ENCODE measurements at regions not wholly inside any gene's neighbourhood (a gene's known extent, or its start where the extent isn't known, plus 50 kb on each side); places are given as distances from the start of the nearest gene placed in this dataset.
"Not testable (repeated sequence)": the region's sequence is repeated elsewhere in the genome, so short reads cannot be mapped to it uniquely, and the experiment has no call there.

DNA sequence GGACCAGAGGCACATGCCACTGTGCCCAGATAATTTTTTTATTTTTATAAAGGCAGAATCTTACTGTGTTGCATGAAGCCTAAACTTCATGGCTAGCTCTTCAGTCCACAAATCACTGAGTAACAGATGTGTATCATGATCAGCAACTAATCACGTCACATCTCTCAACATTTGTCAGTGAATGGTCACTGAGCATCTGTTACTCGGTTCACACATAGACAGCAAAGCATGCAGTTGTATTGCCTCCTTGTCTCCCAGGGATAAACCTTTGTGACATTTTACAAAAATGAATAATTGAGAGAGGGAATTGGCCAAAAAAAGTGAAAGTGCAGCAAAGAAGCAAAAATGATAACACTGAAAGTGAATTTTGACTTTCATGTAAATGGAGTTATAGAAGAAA lies 85.9 kb upstream of the BTG1 start:
- H3K4me1 ChIP-seq (ENCODE audit: insufficient read depth, low read length); H3K27ac ChIP-seq (ENCODE audit: low read depth, low read length); DNase-seq; H3K27ac Mint-ChIP-seq; H3K36me3 Mint-ChIP-seq; H3K27me3 Mint-ChIP-seq; H3K27me3 ChIP-seq (ENCODE audit: insufficient read depth, low read length); H3K9me3 ChIP-seq (ENCODE audit: control insufficient read depth in 1 of 2, low read length in 2 of 2); H3K4me3 Mint-ChIP-seq; H3K9me3 Mint-ChIP-seq; intact Hi-C loops (cut with micrococcal nuclease); H3K4me3 ChIP-seq (ENCODE audit: low read length in 2 of 2); H3K36me3 ChIP-seq (ENCODE audit: insufficient read depth, low read length): not testable (repeated sequence)
- ChIA-PET CTCF (ENCODE audit: partially characterized antibody) (interaction anchor here (1.1 to 1.2 kb wide), 2 partner anchors 14 kb away, joined by 3 read pairs; no protein-coding TSS in a partner anchor), POLR2A (ENCODE audit: partially characterized antibody) (interaction anchor here (0.8 to 1.1 kb wide), 2 partner anchors 11 to 86 kb away, joined by 3 to 4 read pairs; partner anchors contain the start of gene BTG1)
- H3K4me1 Mint-ChIP-seq, result peaks cover 7 to 11% (median 7%) of the 10 kb centered on the region in 4 donors

DNA sequence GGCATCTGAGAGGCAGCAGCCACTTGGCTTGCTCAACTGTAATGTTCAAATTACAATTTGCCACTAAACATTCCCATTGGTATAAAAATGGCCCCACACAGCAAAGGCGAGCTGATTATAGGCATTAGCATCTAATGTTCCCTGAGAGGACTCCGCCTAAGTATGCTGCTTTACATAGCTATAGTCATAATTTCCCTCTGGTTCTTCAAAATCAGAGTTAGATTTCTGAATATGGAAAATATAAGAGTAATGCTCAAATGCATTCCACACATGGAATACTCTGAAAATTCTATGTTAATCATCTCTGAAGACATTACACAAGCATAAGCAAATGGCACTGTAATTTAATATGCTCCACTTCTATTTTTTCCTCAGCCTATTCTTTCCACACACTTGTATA lies 83.7 kb upstream of the BTG1 start:
- POLR2A ChIA-PET (ENCODE audit: partially characterized antibody), result no interaction called here
- no peaks in the 10 kb centered on the region for H3K36me3 Mint-ChIP-seq

DNA sequence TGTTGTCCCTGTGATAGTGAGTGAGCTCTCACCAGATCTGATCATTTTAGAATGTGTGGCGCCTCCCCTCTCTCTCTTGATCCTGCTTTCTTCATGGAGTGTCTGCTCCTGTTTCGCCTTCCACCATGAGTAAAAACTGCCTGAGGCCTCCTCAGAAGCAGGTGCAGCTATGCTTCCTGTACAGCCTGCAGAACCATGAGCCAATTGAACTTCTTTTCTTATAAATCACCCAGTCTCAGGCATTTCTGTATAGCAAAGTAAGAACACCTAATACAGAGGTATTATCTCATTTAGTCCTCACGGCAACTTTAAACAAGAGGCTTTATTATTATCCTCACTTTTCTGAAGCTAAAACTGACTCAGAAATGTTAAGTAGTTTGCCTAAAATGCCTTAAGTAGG lies 81.3 kb upstream of the BTG1 start:
- no peaks in the 10 kb centered on the region for H3K27me3 Mint-ChIP-seq
- ChIA-PET POLR2A (ENCODE audit: partially characterized antibody) (interaction anchor here (1.3 kb wide), 1 partner anchor 82 kb away, joined by 3 read pairs; the partner anchor contains the start of gene BTG1), CTCF (ENCODE audit: partially characterized antibody) (interaction anchor here (1.4 kb wide), 1 partner anchor 19 kb away, joined by 4 read pairs; no protein-coding TSS in a partner anchor)
- no peak overlapping the region for H3K27ac Mint-ChIP-seq
- H3K4me3 Mint-ChIP-seq, result no peak overlapping the region
- no peak overlapping the region for H3K4me3 ChIP-seq (ENCODE audit: low read length in 2 of 2)
- no peaks in the 10 kb centered on the region for H3K27me3 ChIP-seq (ENCODE audit: insufficient read depth, low read length)
- H3K4me1 Mint-ChIP-seq, result peaks cover 0 to 3% (median 0%) of the 10 kb centered on the region in 4 donors
- H3K9me3 Mint-ChIP-seq, result no peaks in the 10 kb centered on the region
- no peaks in the 10 kb centered on the region for H3K36me3 ChIP-seq (ENCODE audit: insufficient read depth, low read length)
- no peak for DNase-seq
- no peak overlapping the region for H3K27ac ChIP-seq (ENCODE audit: low read depth, low read length)
- no peaks in the 10 kb centered on the region for H3K36me3 Mint-ChIP-seq
- no peaks in the 10 kb centered on the region for H3K9me3 ChIP-seq (ENCODE audit: control insufficient read depth in 1 of 2, low read length in 2 of 2)
- intact Hi-C loops (cut with micrococcal nuclease), result no loop called here
- H3K4me1 ChIP-seq (ENCODE audit: insufficient read depth, low read length), result no peaks in the 10 kb centered on the region

More for the DNA sequence above, 83.7 kb upstream of the BTG1 start:
- Histone ChIP-seq H3K27me3 (ENCODE audit: insufficient read depth, low read length) (no peaks in the 10 kb centered on the region), H3K9me3 (ENCODE audit: control insufficient read depth in 1 of 2, low read length in 2 of 2) (no peaks in the 10 kb centered on the region), H3K27ac (ENCODE audit: low read depth, low read length) (no peak overlapping the region), H3K4me3 (ENCODE audit: low read length in 2 of 2) (no peak overlapping the region), H3K36me3 (ENCODE audit: insufficient read depth, low read length) (no peaks in the 10 kb centered on the region), H3K4me1 (ENCODE audit: insufficient read depth, low read length) (no peaks in the 10 kb centered on the region)
- Mint-ChIP-seq H3K4me3 (no peak overlapping the region), H3K4me1 (peaks cover 0 to 3% (median 0%) of the 10 kb centered on the region in 4 donors), H3K27me3 (no peaks in the 10 kb centered on the region), H3K9me3 (peaks cover 0 to 2% (median 0%) of the 10 kb centered on the region in 8 donors), H3K27ac (no peak overlapping the region)
- intact Hi-C loops (cut with micrococcal nuclease), result no loop called here
- CTCF ChIA-PET (ENCODE audit: partially characterized antibody), result no interaction called here
- DNase-seq, result no peak

DNA sequence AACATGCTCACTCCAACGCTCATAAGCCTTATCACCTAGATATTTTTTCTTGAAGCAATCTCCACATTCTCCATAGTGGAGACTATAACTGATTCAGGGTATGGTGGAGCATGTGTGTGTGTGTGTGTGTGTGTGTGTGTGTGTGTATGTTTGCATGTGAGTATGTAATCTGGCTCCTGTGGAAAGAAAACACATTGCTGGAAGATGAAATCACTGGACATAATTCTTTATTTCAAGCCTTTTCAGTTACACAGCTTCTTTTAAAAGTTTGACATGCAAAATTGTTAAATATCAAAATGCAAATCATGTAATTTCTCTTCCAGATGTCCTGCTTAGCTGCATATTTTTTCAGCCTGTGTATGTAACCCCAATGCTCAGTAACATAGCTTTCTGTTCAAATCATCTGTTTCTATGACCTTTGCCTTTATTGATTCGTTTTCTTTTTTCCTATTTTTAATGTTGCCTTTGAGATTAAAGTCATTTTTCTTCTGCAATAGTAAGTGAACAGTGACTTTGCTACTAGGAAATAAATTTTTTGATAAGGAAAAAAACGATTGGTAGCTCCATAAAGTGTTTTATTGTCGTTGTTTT lies 80.5 kb upstream of the BTG1 start:
- H3K4me1 ChIP-seq (ENCODE audit: insufficient read depth, low read length), result no peaks in the 10 kb centered on the region
- intact Hi-C loops (cut with micrococcal nuclease), result no loop called here
- H3K27me3 ChIP-seq (ENCODE audit: insufficient read depth, low read length), result no peaks in the 10 kb centered on the region
- no peaks in the 10 kb centered on the region for H3K9me3 ChIP-seq (ENCODE audit: control insufficient read depth in 1 of 2, low read length in 2 of 2)
- Mint-ChIP-seq H3K4me3 (no peak overlapping the region), H3K9me3 (no peaks in the 10 kb centered on the region), H3K36me3 (no peaks in the 10 kb centered on the region), H3K4me1 (peaks cover 0 to 3% (median 0%) of the 10 kb centered on the region in 4 donors), H3K27ac (no peak overlapping the region), H3K27me3 (no peaks in the 10 kb centered on the region)
- no peak overlapping the region for H3K4me3 ChIP-seq (ENCODE audit: low read length in 2 of 2)
- CTCF ChIA-PET (ENCODE audit: partially characterized antibody), result interaction anchor here (0.7 to 1.4 kb wide), 2 partner anchors 18 to 182 kb away, joined by 3 to 4 read pairs; no protein-coding TSS in a partner anchor
- H3K27ac ChIP-seq (ENCODE audit: low read depth, low read length), result no peak overlapping the region
- no peak for DNase-seq
- H3K36me3 ChIP-seq (ENCODE audit: insufficient read depth, low read length), result no peaks in the 10 kb centered on the region
- POLR2A ChIA-PET (ENCODE audit: partially characterized antibody), result interaction anchor here (1.3 kb wide), 1 partner anchor 81 kb away, joined by 3 read pairs; the partner anchor contains the start of gene BTG1

DNA sequence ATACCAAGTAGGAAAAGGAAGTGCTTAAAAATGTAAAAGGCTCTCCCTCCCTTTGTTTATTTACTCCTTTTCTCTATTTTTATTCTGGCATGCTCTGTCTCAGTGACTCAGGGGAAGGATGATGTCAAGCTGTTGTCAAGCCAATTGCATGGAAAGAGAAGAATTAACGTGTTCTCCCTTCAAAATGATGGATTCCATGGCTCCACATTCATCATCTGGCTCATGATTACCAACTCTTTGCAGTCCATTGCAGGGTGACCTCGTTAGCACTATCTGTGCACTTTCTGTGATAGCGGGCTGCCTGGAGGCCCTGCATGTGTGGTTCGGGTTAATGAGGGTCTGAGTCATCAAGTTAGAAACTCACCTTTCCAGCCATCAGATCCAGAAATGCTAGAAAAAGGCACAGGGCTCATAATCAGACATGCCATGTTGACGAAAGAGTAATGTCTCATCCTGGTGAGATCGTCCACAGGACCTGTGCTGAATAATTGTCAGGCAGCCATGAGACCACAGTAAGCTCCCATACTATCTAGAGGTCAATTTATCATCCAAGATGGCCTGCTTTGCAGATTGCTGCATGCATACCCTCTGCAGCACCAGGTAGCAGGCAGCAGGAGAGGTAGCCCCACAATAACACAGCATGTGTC lies 79.2 kb upstream of the BTG1 start:
- no peak overlapping the region for H3K27ac Mint-ChIP-seq
- CTCF ChIA-PET (ENCODE audit: partially characterized antibody), result no interaction called here

DNA sequence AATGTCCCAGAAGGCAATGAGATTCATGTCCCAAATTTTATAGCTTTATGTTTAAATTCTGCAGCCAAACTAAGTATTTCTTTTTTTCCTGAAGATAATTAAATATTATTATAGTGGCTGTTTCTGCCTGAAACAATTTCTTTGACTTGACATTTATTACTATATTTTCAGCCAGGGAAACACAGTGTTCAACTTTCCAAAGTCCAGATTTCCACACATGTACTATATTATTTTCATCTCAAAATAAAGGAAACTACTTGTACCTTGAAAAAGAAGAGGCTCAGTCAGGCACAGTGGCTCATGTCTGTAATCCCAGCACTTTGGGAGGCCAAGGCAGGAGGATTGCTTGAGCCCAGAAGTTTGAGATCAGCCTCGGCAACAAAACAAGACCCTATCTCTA lies 77.8 kb upstream of the BTG1 start:
- H3K4me1 Mint-ChIP-seq, result peaks cover 3 to 6% (median 5%) of the 10 kb centered on the region in 4 donors
- H3K9me3 ChIP-seq (ENCODE audit: control insufficient read depth in 1 of 2, low read length in 2 of 2), result no peaks in the 10 kb centered on the region
- intact Hi-C loops (cut with micrococcal nuclease), result no loop called here
- H3K27me3 ChIP-seq (ENCODE audit: insufficient read depth, low read length), result no peaks in the 10 kb centered on the region
- H3K36me3 ChIP-seq (ENCODE audit: insufficient read depth, low read length), result no peaks in the 10 kb centered on the region
- H3K36me3 Mint-ChIP-seq, result no peaks in the 10 kb centered on the region
- no peaks in the 10 kb centered on the region for H3K27me3 Mint-ChIP-seq
- no peak overlapping the region for H3K4me3 Mint-ChIP-seq
- H3K4me1 ChIP-seq (ENCODE audit: insufficient read depth, low read length), result no peaks in the 10 kb centered on the region
- H3K9me3 Mint-ChIP-seq, result no peaks in the 10 kb centered on the region
- H3K4me3 ChIP-seq (ENCODE audit: low read length in 2 of 2), result no peak overlapping the region
- H3K27ac ChIP-seq (ENCODE audit: low read depth, low read length), result no peak overlapping the region
- no peak for DNase-seq
- ChIA-PET POLR2A (ENCODE audit: partially characterized antibody) (interaction anchor here (0.6 to 0.9 kb wide), 2 partner anchors 176 to 279 kb away, joined by 3 read pairs; no protein-coding TSS in a partner anchor), CTCF (ENCODE audit: partially characterized antibody) (interaction anchor here (1.1 kb wide), 1 partner anchor 13 kb away, joined by 3 read pairs; no protein-coding TSS in a partner anchor)
- H3K27ac Mint-ChIP-seq, result no peak overlapping the region

More for the DNA sequence above, 79.2 kb upstream of the BTG1 start:
- H3K4me3 Mint-ChIP-seq, result no peak overlapping the region
- no peaks in the 10 kb centered on the region for H3K27me3 Mint-ChIP-seq
- H3K4me3 ChIP-seq (ENCODE audit: low read length in 2 of 2), result no peak overlapping the region
- no peaks in the 10 kb centered on the region for H3K27me3 ChIP-seq (ENCODE audit: insufficient read depth, low read length)
- no peak overlapping the region for H3K27ac ChIP-seq (ENCODE audit: low read depth, low read length)
- H3K4me1 Mint-ChIP-seq, result peaks cover 0 to 3% (median 1%) of the 10 kb centered on the region in 4 donors
- intact Hi-C loops (cut with micrococcal nuclease), result no loop called here
- no peaks in the 10 kb centered on the region for H3K36me3 Mint-ChIP-seq
- H3K36me3 ChIP-seq (ENCODE audit: insufficient read depth, low read length), result no peaks in the 10 kb centered on the region
- H3K9me3 ChIP-seq (ENCODE audit: control insufficient read depth in 1 of 2, low read length in 2 of 2), result no peaks in the 10 kb centered on the region
- no peak for DNase-seq
- POLR2A ChIA-PET (ENCODE audit: partially characterized antibody), result no interaction called here
- H3K4me1 ChIP-seq (ENCODE audit: insufficient read depth, low read length), result no peaks in the 10 kb centered on the region
- no peaks in the 10 kb centered on the region for H3K9me3 Mint-ChIP-seq

DNA sequence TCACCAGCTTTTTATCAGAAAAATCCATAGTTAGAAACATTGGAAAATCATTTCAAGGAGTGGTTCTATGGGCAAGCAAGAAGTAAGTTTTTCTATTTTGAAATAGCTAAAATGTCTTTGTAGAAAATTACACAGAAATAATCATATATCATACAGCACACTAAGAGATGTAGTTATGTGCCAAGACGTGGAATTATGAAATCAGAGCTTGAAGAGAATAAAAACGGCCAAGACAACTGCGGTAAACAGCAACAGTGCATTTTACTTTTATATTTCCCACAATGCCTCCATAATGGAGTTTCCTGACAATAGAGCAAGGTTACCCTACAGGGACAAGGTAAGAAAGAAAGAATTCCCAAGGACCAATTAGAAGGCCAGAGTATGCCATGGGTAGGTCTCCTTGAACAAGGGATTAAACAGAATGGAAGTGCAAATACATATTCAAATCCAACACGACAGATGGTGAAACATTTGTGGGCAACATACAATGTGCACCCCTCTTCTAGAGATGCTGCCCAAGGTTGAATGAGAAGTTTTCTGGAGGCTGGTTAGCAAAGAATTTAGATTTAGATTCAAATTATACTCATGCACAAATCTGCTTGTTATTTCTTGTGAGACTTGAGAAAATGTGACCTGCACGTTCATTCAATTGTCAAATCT lies 76.1 kb upstream of the BTG1 start:
- CTCF ChIA-PET (ENCODE audit: partially characterized antibody), result no interaction called here

More for the DNA sequence above, 76.1 kb upstream of the BTG1 start:
- Mint-ChIP-seq H3K36me3 (no peaks in the 10 kb centered on the region), H3K4me3 (no peak overlapping the region), H3K27me3 (no peaks in the 10 kb centered on the region), H3K4me1 (peaks cover 5 to 9% (median 7%) of the 10 kb centered on the region in 4 donors), H3K27ac (no peak overlapping the region), H3K9me3 (peaks cover 0 to 2% (median 0%) of the 10 kb centered on the region in 8 donors)
- no peak overlapping the region for H3K27ac ChIP-seq (ENCODE audit: low read depth, low read length)
- H3K27me3 ChIP-seq (ENCODE audit: insufficient read depth, low read length), result no peaks in the 10 kb centered on the region
- H3K36me3 ChIP-seq (ENCODE audit: insufficient read depth, low read length), result no peaks in the 10 kb centered on the region
- no peak overlapping the region for H3K4me3 ChIP-seq (ENCODE audit: low read length in 2 of 2)
- no peak for DNase-seq
- intact Hi-C loops (cut with micrococcal nuclease), result no loop called here
- no peaks in the 10 kb centered on the region for H3K4me1 ChIP-seq (ENCODE audit: insufficient read depth, low read length)
- POLR2A ChIA-PET (ENCODE audit: partially characterized antibody), result no interaction called here
- H3K9me3 ChIP-seq (ENCODE audit: control insufficient read depth in 1 of 2, low read length in 2 of 2), result no peaks in the 10 kb centered on the region
